ENCODE measurements at regions not wholly inside any gene's neighbourhood (a gene's known extent, or its start where the extent isn't known, plus 50 kb on each side); places are given as distances from the start of the nearest gene placed in this dataset.

DNA sequence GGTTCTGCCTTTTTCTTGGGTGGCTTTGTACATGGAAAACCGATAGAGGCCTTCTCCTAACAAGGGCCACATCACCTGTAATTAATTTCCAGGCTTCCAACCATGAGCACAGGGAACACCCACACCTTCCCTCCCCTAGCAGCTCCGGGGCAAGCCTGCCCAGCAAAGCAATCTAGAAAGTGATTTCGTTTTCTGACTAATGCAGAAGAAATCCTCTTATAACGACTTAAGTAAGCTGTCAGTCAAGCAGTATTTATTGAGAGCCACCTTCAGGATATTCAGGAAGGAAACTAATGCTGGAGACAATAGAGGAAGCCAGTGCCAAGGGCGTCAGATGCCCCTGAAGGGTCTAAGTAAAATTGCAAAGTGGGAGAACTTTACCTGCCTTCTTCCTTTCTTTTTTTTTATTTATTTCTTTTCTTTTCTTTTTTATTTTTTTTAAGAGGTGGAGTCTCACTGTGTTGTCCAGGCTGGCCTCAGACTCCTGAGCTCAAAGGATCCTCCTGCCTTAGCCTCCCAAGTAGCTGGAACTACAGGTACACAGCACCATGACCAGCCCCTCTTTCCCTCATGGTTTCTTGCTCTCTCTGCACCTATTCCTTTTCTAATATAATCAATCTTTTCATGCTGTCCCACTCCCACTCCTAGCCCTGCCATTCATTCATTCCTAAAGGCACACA is 67.5 kb upstream of the MBOAT1 start:
- no peak for TF ChIP-seq POLR2A (IDR thresholded peaks at IDR 0.05; ENCODE audit: low read length)
- no peak for TF ChIP-seq GATA1 (IDR thresholded peaks at IDR 0.05; ENCODE audit: low read depth, low read length)

Measured in erythroblast (primary cell).